ENCODE measurements at regions not wholly inside any gene's neighbourhood (a gene's known extent, or its start where the extent isn't known, plus 50 kb on each side); places are given as distances from the start of the nearest gene placed in this dataset.

- TF ChIP-seq POLR2AphosphoS5 (IDR thresholded peaks at IDR 0.05) = no peak
- no peak for TF ChIP-seq SMC3 (conservative IDR thresholded peaks at IDR 0.05; ENCODE audit: poor library complexity)
- no peak for TF ChIP-seq REST (IDR thresholded peaks at IDR 0.05; ENCODE audit: borderline replicate concordance)
- TF ChIP-seq, protein P1, sequence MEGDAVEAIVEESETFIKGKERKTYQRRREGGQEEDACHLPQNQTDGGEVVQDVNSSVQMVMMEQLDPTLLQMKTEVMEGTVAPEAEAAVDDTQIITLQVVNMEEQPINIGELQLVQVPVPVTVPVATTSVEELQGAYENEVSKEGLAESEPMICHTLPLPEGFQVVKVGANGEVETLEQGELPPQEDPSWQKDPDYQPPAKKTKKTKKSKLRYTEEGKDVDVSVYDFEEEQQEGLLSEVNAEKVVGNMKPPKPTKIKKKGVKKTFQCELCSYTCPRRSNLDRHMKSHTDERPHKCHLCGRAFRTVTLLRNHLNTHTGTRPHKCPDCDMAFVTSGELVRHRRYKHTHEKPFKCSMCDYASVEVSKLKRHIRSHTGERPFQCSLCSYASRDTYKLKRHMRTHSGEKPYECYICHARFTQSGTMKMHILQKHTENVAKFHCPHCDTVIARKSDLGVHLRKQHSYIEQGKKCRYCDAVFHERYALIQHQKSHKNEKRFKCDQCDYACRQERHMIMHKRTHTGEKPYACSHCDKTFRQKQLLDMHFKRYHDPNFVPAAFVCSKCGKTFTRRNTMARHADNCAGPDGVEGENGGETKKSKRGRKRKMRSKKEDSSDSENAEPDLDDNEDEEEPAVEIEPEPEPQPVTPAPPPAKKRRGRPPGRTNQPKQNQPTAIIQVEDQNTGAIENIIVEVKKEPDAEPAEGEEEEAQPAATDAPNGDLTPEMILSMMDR (IDR thresholded peaks at IDR 0.05; ENCODE audit: poor library complexity, severe bottlenecking) = no peak
- no peak for TF ChIP-seq EZH2 (IDR thresholded peaks at IDR 0.05; ENCODE audit: borderline replicate concordance, insufficient read depth, low read length, poor library complexity, severe bottlenecking)
- TF ChIP-seq TAF1 (IDR thresholded peaks at IDR 0.05; ENCODE audit: low read depth) = no peak
Measured at GRCh38 chr20:17885076-17885475, 83.5 kb downstream of the SNX5 start.

All from neural cell (in vitro differentiated cells).